ENCODE measurements at regions not wholly inside any gene's neighbourhood (a gene's known extent, or its start where the extent isn't known, plus 50 kb on each side); places are given as distances from the start of the nearest gene placed in this dataset.
"Not testable (repeated sequence)": the region's sequence is repeated elsewhere in the genome, so short reads cannot be mapped to it uniquely, and the experiment has no call there.

DNA sequence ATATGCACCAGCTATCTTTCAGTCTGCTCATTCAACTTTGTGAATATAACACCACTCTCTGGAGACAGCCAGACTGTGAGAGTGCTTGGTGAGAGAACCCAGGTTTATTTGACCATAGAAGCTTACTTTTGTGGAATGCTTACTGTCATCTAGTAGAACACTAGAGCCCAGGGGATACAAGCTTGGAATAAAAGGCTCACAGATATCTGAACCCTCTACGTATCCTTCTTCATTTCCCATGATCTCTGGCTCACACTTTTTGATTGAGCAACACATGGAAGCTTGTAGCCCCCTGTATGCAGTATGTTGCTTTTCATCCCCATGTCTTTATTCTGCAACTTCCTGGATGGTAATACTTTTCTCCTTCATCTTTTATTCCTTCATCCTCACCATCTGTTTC is 835.3 kb upstream of the CITED2 start:
- no peak for DNase-seq (ENCODE audit: low read depth, low spot score)

DNA sequence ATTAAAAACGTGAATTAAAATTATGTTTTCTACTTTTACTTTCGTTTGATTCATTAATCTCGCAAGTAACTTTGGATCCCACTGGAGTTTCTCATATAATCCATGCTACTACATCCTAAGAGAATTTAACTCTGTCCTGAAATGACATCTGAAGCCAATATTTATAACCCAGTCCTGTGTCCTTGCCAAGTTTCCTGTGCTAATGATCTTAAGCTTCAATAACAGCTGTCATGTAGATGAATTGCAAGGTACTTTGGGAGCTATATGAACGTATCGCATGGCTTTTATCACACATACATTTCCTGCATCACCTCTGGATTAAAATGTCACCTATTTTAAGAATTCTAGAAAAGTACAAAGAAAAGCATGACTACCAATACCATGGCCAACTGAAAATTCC is 833.8 kb upstream of the CITED2 start:
- DNase-seq (ENCODE audit: low read depth, low spot score): no peak

DNA sequence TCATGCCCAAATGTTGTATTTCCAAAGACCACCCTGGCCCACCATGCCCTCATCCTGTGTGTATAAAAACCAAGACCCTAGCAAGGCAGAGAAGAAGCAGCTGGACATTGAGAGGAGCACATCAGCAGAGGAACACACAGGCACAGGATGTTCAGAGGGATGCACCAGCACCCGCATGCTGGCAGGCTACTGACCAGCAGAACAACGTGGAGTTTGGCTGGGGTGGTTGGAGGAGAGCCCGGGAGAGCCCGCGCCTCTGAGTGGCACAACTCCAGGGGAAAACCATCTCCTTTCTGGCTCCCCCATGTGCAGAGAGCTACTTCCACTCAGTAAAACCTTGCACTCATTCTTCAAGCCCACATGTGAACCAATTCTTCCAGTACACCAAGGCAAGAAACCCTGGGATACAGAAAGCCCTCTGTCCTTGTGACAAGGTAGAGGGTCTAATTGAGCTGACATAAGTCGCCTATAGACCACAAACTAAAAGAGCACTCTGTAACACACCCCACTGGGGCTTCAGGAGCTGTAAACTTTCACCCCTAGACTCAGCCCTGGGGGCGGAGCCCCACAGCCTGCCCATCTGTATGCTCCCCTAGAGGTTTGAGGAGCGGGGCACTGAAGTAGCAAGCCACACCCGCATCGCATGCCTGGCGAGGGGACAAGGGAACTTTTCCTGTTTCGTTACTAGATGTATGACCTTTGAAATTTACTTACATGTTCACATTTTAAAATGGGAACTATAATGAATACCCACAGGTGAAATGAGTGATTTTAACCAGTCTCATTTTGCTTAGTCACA is 831.5 kb upstream of the CITED2 start:
- DNase-seq (ENCODE audit: low read depth, low spot score): no peak

DNA sequence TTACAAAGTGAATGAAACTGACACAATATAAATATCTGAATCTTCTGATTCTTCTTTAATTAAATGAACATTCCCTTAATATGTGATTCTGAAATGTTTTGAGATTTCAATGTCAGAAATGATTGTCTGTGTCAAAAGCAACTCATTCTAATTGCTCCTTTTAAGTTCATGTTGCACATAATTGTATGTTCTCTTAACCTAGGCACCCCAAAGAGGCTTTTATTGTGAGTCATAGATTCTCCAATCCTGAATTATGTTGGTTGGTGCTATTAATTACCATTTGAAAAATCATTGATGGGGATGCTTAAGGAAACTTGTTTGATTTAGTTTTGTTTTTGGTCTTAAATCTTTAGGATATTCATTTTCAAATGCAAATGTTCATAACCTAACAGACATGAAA is 829.7 kb upstream of the CITED2 start:
- no peak for DNase-seq (ENCODE audit: low read depth, low spot score)

DNA sequence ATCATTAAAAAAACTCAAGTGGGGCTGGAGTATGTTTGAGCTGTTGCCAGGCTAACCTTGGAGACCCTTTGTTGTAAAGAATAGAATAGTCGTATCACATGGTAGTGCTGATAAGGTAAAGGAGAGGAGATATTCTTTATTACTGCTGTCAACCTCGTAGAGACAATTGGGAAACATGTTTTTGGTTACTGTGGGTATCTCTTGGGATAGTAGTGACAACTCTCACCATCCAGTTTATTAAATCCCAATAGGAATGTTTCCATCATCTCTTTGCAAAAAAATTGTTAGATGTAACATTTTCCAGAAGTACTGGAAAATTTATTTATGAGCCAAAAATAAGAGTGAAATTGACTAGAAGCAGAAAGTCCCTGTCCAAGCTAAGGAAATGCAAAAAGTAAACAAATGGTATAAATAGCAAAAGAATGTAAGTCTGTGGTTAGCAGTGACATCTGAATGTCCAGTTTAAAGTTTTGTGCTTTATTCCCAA is 829.3 kb upstream of the CITED2 start:
- DNase-seq (ENCODE audit: low read depth, low spot score): no peak

DNA sequence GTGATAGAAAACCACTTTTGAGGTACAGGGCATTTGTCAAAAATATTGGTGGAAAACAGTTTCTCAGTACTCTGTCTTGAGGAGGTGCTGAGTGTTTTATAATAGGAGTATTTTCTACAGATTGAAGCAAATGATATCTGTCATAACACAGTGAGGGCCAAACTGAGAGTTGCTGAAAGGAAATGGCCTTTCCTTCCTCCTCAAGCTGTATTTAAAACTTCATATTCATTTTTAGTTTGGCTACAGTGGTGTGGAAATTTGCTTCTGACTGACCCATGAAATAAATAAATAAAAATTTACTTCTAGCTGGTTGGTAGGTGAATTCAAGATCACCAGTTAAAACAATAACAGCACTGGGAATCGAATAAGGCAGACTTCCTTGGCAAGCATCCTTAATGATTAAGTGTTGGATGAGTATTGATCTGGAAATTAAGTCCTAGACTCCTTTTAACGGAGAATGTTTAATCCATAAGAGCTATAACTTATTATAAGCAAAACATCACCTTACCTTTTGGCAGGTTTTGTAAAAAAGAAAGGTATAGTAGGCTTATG is 828.6 kb upstream of the CITED2 start:
- DNase-seq (ENCODE audit: low read depth, low spot score): no peak

DNA sequence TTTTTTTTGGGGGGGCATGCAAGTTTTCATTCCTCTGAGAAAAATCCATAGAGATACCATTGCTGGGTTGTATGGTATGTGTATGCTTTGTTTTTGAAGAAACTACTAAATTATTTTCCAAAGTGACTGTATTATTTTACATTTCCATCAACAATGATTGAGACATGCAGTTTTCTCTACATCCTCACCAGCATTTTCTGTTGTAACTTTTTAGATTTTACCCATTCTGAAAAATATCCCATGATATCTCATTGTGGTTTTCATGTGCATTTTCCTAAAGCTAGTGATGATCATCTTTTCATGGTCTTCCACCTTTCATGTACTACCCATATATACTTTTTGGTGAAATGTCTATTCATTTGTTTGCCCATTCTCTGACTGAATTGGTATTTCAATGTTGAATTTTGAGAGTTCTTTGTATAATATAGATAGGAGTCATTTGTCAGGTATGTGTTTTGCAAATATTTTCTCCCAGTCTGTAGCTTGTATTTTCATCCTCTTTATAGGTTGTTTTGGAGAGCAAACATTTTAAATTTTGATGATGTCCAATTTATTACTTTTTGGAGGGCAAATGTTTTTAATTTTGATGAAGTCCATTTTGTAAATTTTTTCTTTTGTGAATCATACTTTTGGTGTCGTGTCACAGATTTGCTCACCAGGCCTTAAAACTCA is 827.5 kb upstream of the CITED2 start:
- DNase-seq (ENCODE audit: low read depth, low spot score): no peak

DNA sequence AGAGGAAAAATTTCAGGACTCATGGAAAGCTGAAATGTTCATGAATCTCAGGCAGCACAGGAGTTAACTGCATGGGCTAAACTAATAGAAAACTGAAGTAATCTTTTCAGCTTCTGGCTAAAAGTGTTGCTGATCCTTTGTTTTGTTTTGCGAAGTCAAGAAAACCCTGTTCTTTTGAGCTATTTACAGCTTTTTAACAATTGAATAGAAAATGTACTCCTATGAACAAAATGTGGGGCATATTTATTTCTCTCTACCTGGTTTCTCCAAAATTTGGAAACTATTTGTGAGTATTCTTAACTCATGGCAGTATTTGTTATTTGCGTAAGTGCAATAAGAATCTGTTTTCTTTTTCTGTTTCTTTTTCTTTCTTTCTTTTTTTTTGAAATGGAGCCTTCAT is 818.8 kb upstream of the CITED2 start:
- no peak for DNase-seq (ENCODE audit: low read depth, low spot score)

DNA sequence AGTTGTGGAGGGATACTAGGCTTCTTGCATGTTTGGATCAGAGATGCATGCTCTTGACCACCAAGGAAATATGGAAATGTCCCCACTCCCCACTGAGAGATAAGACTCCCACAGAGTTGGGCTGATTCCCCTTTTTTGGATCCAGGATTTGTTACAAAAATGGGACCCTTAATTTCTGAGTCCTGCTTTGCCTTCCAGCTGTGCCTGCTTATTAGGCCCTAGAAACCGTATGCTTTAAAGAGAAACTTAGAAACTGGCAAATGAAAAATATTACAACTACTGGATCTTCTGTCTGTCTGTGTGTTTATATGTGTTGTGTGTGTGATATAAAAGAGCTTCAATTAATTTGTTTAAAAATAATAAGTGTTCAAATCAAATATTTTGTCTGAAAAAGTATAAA is 817.6 kb upstream of the CITED2 start:
- DNase-seq (ENCODE audit: low read depth, low spot score): no peak

DNA sequence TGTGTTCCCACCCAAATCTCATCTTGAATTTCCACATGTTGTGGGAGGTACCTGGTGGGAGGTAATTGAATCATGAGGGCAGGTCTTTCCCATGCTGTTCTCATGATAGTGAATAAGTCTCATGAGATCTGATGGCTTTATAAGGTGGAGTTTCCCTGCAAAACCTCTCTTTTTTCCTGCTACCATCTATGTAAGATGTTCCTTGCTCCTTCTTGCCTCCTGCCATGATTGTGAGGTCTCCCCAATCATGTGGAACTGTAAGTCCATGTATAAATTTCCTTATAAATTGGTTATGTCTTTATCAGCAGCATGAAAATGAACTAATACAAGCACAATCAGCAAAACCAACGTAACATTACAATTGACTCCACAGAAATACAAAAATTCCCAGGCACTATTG is 814.8 kb upstream of the CITED2 start:
- not testable (repeated sequence) for DNase-seq (ENCODE audit: low read depth, low spot score)

DNA sequence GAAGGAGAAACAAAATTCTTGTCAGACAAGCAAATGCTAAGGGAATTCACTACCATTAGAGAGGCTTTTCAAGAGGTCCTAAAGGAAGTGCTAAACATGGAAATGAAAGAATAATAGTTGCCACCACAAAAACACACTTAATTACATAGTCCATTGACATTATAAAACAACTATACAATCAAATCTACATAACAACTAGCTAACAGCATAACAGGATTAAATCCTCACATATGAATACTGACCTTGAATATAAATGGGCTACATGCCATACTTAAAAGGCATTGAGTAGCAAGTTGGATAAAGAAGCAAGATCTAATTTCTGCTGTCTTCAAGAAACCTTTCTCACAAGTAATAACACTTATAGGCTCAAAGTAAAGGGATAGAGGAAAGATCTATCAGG is 811.5 kb upstream of the CITED2 start:
- no peak for DNase-seq (ENCODE audit: low read depth, low spot score)

DNA sequence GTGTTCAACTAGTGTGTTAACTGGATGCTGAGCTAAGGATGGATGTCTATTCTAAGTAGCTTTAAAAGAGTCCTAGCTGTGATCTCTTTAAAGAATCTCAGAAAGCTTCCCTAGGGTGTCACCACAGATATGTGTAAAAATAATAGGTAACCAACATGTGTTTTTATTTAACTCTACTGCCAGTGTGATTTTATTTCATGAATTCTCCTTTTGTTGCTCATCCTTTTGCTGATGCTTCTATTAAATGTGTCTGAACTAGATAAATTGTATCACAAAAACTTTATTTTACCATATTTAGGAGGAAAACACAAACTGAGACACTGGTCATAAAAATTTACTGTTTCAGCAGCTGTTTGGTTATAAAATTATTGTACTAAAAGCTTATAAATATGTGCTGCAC is 809.4 kb upstream of the CITED2 start:
- no peak for DNase-seq (ENCODE audit: low read depth, low spot score)

DNA sequence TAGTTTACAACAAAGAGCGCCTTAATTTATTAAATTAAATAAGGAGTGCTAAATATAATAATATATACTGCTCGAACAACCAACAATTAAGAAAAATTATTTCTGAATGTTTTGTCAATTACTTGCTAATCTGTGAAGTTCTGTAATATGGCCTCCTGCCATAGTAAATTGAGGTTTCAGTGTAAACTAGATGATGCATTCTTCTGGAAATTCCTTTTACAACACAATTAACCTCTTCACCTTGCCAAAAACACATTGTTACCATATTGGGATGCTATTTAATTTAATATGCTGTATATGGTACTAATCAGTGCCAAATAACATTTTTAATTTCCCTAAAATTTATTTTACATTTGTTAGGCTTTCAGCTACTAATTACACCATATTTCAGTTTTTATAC is 808.4 kb upstream of the CITED2 start:
- DNase-seq (ENCODE audit: low read depth, low spot score): no peak

DNA sequence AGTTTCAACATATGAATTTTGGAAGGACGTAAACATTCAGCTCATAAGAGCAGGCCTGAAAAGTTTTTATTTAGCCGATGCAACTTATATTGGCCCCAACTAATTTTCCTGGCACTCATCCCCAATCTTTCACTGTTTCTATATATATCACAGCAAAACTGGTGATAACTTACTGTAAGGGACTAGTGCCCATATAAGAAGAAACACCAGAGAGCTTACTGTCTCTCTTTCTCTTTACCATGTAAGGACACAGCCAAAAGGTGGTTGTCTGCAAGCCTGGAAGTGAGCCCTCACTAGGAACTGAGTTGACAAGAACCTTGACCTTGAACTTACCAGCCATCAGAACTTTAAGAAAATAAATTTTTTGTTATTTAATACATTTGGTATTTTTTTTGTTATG is 807.4 kb upstream of the CITED2 start:
- DNase-seq (ENCODE audit: low read depth, low spot score): no peak

DNA sequence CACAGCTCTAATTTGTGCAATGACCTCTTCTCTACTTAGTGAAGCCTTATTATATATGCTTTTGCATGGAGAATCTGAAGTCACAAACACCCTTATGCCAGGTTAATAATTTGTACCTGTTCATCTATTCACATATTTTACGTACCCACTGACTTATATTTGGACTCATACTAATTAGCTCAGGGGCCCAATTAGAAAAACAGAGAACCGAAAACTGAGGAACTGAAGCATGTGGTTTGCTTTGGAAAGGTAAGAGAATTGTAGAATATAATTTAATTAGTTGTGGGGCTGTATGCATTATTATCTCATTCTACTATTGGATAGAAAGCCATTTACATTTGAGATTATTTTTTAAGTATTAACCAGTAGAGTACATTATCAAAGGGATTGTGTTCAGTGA is 805.9 kb upstream of the CITED2 start:
- no peak for DNase-seq (ENCODE audit: low read depth, low spot score)

DNA sequence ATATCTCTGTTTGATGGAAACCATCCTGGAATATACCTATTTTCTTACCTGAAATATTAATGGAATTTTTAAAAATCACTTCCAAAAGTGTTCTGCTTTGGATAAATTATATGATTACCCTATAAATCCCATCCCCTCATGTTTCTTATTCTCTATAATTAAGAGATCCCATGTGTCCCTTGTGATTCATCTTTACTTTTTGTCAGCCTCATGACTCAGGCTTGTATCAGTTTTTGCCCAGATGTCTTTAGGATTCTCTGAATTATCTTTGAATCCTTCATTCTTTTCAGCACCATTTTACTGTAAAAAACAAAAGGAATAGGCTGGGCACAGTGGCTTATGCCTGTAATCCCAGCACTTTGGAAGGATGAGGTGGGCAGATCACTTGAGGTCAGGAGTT is 804.5 kb upstream of the CITED2 start:
- DNase-seq (ENCODE audit: low read depth, low spot score): no peak

DNA sequence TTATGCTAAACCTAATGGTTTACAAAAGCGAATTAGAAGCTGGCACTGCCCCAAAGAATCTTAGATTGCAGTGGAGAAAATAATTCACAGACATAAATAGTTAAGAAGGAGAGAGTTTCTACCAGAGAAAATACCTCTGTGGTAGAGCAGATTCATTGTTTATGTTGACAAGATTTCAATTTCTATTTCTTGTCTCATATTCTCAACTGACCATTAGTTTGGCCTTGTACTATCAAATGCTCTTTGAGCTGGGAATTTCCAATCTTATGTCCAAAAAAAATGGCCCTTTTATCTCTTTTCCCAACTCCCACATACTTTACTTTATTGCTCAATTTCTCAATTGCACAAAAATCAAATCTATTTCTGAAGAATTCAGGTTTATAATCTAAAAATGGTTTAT is 804.1 kb upstream of the CITED2 start:
- DNase-seq (ENCODE audit: low read depth, low spot score): no peak

DNA sequence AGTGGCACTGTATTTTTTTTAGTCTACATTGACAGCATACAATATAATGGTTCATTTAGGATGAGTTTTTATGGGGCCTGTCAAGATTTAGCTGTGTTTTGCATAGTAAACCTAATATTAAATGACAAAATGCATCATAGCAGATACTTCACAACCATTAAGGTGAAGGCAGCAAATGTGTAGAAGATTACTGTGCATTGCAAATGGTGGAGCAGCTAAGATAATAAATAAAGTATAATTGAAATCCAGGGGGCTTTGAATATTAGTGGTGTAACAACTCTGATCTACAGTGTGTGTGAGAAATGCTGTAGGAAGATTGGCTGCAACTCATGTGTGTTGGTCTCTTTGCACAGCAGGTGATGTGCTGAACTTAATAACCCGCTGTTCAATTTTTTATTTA is 801.9 kb upstream of the CITED2 start:
- no peak for DNase-seq (ENCODE audit: low read depth, low spot score)

DNA sequence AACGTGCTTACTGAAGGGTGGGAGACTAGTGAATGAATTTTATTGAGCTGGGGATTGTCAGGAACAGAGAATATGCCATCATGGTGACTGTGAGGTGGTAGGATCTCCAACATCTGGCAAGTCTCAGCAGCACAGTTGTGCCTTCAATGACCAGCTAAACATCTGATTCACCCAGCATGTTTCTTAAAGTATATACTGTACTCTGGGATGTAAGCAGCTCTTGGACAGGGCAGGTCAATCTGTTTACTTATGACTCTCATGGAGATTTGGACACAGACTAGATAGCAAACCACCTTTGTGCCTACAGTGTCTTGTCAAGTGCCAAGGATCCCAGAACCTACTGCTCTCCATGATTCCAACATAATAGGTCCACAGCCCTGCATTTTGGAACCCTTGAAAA is 801.0 kb upstream of the CITED2 start:
- DNase-seq (ENCODE audit: low read depth, low spot score): no peak

DNA sequence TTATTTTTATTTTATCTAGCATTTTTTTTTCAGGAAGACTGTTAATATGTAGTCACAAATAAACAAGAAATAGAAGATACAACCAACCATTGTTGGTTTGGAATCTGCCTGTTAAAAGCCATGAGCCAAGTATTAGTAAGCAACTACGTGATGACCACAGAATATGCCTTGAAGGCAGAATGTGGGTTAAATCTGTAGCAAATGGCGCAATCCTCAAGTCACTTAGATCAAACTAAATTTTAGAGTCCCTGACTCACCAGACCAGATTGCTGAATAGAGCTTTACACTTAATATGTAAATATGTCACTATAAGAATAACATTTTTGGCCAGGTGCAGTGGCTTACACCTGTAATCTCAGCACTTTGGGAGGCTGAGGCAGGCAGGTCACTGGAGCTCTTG is 800.1 kb upstream of the CITED2 start:
- no peak for DNase-seq (ENCODE audit: low read depth, low spot score)

DNA sequence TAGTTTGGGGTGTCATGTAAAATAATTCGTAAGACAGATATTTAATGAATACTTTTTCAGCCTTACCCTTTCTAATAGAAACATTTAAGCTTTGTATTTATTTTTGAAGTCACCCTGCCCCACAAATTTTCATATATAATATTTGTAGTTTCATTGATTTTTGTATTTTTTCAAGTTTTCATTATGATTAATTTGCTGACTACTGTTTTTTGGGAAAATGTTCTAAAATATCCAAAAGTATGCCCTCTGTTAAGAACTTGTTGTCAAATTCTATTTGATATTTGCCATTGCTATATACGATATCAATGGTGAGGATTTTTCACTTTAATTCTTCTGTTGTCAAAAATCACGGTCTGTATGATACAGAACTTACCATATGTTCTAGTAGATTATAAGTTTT is 793.9 kb upstream of the CITED2 start:
- DNase-seq (ENCODE audit: low read depth, low spot score): no peak

DNA sequence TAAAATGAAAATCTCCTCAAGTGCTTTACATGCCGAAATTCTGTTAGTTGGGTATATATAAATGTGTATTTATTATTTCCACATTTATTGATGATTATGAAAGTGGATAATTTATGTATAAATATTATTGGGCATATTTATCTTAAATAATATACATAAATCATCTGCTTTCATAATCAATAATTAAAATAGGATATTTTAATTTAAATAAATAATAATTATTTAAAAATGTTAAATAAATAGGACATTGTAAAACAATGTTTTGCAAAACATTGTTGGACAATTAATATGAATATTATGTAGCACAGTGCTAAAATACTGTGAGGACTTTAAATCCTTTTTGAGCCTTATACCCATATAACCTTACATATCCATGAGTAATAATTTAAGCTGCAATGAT is 786.5 kb upstream of the CITED2 start:
- no peak for DNase-seq (ENCODE audit: low read depth, low spot score)

DNA sequence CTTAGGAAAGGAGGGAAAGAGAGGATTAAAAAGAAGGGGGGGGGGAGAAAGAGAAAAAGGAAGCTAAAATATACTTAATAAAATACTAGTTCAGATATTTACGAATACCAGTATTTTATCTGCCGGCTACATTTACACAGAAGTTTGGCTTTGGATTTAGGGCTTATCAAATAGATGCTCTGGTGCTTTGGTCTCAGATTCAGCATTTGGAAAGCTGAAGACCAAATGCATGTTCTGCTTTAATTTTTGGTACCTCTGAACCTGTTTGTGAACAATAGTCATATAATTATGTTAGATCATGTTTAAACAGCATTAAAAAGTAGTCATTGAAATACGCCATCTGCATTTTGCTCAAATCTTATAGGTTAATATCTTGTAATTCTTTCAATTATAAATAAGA is 786.0 kb upstream of the CITED2 start:
- no peak for DNase-seq (ENCODE audit: low read depth, low spot score)
